Stimulated activated CD4-positive, alpha-beta T cell treated with anti-CD3 and anti-CD28 coated beads, Interleukin-12 subunit alpha, Interleukin-12 subunit beta, amount 100 ng/mL, for 48 hours (primary cell): ENCODE measurements at regions not wholly inside any gene's neighbourhood (a gene's known extent, or its start where the extent isn't known, plus 50 kb on each side); places are given as distances from the start of the nearest gene placed in this dataset.
"Not testable (repeated sequence)": the region's sequence is repeated elsewhere in the genome, so short reads cannot be mapped to it uniquely, and the experiment has no call there.

Experiments used
- DNase-seq, 3 donors: peaks; one replicate each; pipeline ENCODE4 v3.0.0-alpha.2; 2020; ENCODE audit warnings: low read depth in 2 of 3, low spot score in 1 of 3

GRCh38 chr1:104156738-104157137 is 407.0 kb downstream of the AMY1C start:
- DNase-seq = no peak

DNA sequence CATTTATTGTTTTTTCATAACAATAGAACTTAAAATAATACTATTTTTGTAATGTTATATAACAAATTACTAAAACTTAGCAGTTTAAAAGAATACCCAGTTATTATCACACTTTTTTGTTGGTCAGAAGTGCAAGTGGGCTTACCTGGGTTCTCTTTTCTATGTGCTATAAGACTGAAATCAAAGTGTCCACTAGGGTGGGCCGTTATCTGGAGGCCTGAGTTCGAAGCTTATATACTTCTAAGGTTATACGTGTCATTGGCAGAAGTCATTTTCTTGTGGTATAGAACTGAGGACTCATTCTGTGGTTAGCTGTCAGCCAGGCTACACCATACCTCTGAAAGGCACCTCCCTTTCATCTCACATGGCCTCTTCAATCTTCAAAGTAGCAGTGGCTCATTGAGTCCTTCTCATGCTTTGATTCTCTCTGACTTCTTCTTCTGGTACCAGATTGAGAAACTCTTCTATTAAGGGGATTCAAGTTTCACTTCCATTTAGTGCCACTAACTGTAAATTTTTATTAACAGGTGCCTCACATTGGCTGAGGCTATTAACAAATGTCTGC is 414.3 kb downstream of the AMY1C start:
- DNase-seq = no peak

DNA sequence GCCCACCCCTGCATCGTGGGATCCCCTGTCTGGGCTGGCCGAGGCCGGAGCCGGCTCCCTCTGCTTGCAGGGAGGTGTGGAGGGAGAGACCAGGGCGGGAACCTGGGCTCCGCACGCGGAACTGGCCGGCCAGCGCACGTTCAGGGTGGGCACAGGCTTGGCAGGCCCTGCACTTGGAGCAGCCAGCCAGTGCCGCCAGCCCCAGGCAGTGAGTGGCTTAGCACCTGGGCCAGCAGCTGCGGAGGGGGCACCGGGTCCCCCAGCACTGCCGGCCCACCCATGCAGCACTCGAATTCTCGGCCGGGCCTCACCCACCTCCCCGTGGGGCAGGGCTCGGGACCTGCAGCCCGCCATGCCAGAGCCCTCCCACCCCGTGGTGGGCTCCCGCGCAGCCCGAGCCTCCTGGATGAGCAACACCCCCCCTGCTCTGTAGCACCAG is 422.6 kb downstream of the AMY1C start:
- DNase-seq = no peak

DNA sequence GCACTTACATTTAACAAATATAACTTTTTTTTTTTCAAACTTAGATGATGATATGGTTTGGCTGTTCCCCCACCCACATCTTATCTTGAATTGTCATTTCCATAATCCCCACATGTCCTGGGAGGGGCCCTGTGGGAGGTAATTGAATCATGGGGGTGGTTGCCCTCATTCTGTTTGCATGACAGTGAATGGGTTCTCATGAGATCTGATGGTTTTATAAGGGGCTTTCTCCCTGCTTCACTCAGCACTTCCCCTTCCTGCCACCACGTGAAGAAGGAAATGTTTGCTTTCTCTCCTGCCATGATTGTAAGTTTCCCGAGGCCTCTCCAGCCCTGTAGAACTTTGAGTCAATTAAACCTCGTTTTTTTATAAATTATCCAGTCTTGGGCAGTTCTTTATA is 432.6 kb downstream of the AMY1C start:
- no peak for DNase-seq

DNA sequence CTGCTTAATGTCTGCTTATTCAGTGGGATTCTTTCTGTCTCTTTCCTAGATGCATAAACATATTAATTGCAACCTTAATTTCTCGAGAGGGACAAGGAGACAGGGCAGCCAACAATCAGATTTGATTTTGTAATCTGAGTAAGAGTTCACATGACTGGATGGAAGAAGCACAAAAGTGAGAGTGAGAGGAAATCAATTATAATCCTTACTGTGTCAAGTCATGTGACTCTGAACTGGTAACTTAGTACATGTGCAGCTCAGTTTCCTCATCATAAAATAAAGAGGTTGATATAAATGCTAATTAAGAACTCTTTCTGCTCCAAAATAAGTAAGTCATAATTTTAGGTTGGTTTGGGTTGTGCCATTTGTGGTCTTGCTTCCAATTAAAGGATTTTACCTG is 439.5 kb downstream of the AMY1C start:
- DNase-seq = no peak

GRCh38 chr1:104190821-104191220 is 441.1 kb downstream of the AMY1C start:
- no peak for DNase-seq

- no peak for DNase-seq
Observed at GRCh38 chr1:104195395-104195794, 445.7 kb downstream of the AMY1C start.

- no peak for DNase-seq
Observed at GRCh38 chr1:104196136-104196535, 446.4 kb downstream of the AMY1C start.

DNA sequence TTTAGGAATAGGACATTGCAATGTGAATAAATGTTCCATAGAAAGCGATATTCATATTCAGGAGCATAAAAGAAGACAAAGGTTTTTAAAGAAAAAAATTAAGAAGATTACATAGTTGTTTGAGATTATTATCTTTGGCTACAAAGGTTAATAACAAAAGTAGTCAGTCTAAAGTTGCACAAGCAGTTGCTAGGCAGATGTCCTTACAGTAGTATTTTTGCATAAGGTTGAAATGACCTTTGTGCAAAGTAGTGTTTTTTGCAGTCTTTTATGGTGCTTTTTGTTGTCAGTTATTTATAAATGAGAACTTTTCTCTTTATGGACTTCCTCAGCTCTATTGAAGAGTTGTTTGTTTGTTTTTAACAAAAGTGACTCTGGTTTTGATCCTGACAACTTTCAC is 447.8 kb downstream of the AMY1C start:
- DNase-seq = no peak

DNA sequence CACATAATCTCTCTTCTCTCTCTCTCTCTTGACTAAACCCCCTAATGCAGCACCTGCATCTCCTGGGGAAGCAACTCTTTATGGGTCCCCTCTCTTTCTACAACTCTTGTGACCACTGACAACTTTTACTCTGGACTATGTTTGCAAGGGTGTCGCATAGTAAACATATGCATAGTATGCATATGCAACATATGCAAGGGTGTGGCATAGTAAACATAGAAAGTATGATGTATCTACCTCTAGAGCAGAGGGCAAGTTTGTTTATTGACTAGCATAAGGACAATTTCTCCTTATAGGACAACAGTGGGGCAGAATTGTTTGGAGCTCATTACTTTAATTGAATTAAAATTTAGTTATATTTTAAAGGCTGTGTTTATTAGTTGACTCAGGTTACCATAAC is 462.5 kb downstream of the AMY1C start:
- DNase-seq = no peak

GRCh38 chr1:104217395-104217986 is 467.8 kb downstream of the AMY1C start:
- DNase-seq = not testable (repeated sequence)

DNA sequence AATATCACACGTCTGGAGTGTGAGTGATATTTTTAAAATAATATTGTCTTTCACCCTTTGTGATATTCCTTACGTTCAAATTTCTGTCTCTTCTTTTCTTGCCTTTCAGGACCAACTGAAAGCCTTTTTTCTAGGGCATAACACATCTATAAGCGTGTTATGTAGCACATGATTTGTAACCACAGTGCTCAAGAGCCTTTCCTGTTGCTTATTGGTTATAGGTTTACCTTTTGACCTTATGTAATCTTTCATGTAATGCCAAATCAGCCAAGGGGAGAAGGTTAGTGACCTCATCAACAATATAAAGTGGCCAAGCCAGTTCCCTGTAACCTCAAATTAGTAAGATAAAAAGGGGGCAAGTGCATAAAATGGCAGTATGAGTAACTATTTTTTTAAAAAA is 480.2 kb downstream of the AMY1C start:
- no peak for DNase-seq

GRCh38 chr1:104231676-104232075 is 482.0 kb downstream of the AMY1C start:
- DNase-seq = no peak

- no peak for DNase-seq
Observed at GRCh38 chr1:104235141-104235540, 485.4 kb downstream of the AMY1C start.

- no peak for DNase-seq
Observed at GRCh38 chr1:104238991-104239390, 489.3 kb downstream of the AMY1C start.

- DNase-seq = no peak
Observed at GRCh38 chr1:104248385-104248784, 498.7 kb downstream of the AMY1C start.

DNA sequence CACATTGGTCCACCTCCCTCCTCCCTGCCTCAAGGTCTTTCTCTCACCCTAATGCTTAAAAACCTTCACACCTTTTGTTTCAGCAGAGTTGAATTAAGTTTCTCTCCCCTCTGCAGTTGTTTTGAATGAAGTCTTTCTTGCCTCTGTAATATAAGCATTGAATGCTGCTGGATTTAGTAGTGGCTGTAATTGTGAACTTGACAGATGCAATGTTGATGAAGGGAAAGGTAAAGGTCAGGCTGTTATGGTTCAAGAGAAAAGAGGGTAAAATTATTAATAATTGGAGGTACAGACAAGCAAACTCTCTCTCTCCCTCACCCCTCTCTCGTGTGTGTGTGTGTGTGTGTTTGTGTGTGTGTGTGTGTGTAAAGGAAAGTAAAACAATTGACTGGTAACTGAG is 509.8 kb downstream of the AMY1C start:
- DNase-seq = no peak

GRCh38 chr1:104263110-104263509 is 513.4 kb downstream of the AMY1C start:
- not testable (repeated sequence) for DNase-seq

- no peak for DNase-seq
Observed at GRCh38 chr1:104264521-104264920, 514.8 kb downstream of the AMY1C start.

GRCh38 chr1:104265163-104265562 is 515.5 kb downstream of the AMY1C start:
- no peak for DNase-seq

DNA sequence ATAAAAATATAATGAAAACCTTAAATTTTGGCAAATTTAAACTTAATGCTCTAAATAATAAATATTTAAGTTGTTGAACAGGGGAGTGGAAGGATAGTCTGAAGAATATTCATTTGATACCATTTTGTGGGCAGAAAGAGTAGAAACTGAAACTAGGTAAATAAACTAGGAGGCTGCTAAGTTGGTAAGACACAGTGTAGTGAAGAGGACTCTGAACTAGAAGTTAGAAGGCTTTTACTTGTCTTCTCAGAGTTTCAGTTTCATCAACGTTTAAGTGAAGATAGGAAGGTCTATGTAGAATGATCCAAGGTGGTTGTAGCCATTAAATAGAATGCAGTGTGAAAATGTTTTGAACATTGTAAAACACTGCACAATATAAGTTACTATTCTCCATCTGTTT is 516.9 kb downstream of the AMY1C start:
- no peak for DNase-seq

GRCh38 chr1:104288322-104288721 is 538.6 kb downstream of the AMY1C start:
- DNase-seq = not testable (repeated sequence)

DNA sequence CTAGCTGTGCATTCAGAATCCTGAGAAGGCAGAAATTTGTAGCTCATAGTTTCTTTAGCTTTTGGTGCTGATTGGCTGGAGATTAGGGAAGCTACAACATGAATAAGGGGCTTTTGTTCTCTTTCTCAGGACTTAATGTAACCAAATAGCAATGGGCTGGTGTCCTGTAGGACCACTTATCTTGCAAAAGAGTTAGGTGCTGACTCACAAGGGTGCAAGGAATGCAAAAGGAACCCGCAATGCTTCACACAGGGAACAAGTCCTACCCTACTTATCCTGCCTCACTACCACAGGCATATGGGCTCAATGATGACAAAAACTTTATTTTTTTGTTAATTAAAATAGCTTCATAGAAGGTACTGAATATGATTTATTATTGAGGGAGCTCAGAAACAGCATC is 541.5 kb downstream of the AMY1C start:
- DNase-seq = no peak
